GM18517 (cell line): ENCODE measurements at regions not wholly inside any gene's neighbourhood (a gene's known extent, or its start where the extent isn't known, plus 50 kb on each side); places are given as distances from the start of the nearest gene placed in this dataset.

Experiments
- ATAC-seq: cut with Tn5 transposase; IDR thresholded peaks from one replicate; pipeline ENCODE4 v1.9.1; 2021; ENCODE audit warnings: mild to moderate bottlenecking, moderate library complexity; ENCODE audit not compliant: unreplicated experiment

- ATAC-seq, result no peak
Observed at GRCh38 chr3:99502871-99503270, 135.5 kb upstream of the COL8A1 start.

GRCh38 chr3:99500485-99500884 is 137.9 kb upstream of the COL8A1 start:
- no peak for ATAC-seq

DNA sequence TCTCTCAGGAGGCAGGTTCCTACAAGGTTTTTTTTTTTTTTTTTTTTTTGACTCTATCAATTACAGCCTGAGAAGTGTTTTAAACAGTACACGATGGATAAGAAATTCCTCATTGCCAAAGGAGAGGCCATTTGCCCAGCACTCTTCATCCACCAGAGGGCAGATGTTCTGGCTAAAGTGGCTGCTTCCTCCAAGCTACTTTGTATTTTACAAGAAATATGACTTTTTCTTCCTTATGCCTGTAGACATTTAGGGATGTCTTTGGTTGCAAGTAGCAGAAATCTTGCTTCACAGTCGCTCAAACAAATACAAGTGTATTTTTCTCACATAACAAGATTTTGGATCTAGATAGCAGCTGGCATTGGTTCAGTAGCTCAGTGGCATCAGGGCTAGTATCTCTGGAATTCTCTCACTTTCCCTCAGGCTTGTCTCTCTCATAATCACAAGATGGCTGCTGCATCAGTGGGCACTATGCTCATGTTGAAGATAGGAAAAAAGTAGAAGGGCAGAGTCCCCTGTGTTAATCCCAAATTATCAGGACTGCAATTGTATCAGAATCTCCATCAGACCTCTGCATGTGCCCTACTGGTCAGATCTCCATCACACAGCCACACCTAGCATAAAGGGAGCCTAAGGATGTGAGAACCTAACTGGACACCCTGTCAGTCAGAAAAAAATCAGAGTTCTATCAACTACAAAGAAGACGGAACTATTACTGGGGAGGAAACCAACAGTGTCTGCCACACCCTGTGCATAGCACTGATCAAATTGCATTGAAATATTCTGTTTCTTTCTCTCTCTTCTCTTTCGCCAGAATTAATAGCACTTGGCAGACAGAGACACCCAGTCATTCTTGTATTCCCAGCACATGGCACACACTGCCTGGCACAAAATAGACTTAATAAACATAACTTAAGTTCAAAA is 138.9 kb upstream of the COL8A1 start:
- ATAC-seq, result no peak

GRCh38 chr3:99498550-99499234 is 139.7 kb upstream of the COL8A1 start:
- ATAC-seq, result no peak

DNA sequence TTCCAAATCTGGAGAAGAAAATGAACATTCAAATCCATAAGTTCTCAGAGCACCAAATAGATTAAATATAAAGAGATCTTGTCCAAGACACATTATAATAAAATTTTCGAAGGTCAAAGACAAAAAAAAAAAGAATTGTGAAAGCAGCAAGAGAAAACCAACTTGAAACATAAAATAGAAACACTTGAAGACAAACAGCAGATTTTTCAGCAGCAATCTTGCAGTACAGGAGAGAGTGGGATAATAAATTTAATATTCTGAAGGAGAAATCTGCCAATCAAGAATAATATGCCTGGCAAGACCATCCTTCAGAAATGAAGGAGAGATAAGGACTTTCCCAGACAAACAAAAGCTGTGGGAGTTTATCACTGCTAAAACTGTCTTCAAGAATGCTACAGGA is 150.5 kb upstream of the COL8A1 start:
- no peak for ATAC-seq

- ATAC-seq, result no peak
Observed at GRCh38 chr3:99485286-99485685, 153.1 kb upstream of the COL8A1 start.

GRCh38 chr3:99484871-99485270 is 153.5 kb upstream of the COL8A1 start:
- no peak for ATAC-seq

GRCh38 chr3:99483841-99484240 is 154.6 kb upstream of the COL8A1 start:
- no peak for ATAC-seq

DNA sequence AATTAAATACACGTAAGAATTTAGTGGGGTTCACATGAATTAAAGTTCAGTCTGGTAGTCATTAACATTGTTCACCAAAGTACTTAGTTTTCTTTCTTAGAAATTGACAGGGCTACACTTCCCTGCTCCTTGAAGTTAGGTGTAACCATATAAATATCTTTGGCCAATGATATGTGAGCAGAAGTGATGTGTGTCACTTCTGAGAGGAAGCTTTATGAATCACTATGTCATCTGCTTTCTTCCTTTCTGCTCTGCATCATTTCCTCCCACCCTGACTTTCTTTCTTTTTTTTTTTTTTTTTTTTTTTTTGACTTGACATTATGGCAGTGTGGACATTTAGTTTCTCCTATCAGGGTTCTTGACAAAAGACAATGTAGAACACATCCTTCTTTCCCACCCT is 156.2 kb upstream of the COL8A1 start:
- no peak for ATAC-seq

GRCh38 chr3:99481561-99481960 is 156.8 kb upstream of the COL8A1 start:
- no peak for ATAC-seq

DNA sequence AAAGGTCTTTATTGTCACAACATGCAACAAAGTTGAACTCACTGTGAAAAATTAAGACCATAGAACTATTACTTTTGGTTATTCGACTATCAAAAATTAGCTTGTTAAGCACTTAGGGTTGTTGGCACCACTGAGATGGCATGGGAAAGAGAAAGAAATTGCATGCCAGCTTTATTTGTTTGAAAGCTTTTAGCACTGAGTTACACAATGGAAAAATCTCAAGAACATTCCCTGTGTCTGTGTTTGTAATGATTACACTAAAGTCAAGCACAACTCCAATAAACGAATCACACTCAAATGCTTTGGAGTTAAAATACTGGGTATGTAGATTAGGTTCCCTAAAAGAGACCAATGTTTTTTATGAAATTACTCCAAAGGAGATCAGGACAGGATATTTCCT is 158.6 kb upstream of the COL8A1 start:
- no peak for ATAC-seq

- no peak for ATAC-seq
Observed at GRCh38 chr3:99477650-99478049, 160.7 kb upstream of the COL8A1 start.

DNA sequence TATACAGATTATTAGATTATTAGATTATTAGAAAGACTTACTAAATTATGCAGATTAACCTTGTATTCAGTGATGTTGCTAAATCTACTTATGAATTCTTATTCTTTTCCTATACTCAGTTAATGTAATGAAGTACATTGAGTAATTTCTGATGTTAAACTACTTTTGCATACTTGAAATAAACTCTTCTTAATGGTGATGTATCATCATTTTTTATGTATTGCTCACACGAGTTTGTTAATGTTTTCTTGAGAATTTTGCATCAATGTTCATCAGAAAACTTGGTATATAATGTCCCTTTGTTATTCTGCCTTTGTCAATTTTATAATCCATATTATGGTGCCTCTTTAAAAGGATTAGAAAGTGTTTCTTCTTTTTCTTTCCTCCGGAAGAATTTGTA is 163.2 kb upstream of the COL8A1 start:
- ATAC-seq, result no peak

GRCh38 chr3:99474776-99475175 is 163.6 kb upstream of the COL8A1 start:
- ATAC-seq, result no peak

- ATAC-seq, result no peak
Observed at GRCh38 chr3:99473321-99473751, 165.1 kb upstream of the COL8A1 start.

- ATAC-seq, result no peak
Observed at GRCh38 chr3:99472385-99472784, 166.0 kb upstream of the COL8A1 start.

DNA sequence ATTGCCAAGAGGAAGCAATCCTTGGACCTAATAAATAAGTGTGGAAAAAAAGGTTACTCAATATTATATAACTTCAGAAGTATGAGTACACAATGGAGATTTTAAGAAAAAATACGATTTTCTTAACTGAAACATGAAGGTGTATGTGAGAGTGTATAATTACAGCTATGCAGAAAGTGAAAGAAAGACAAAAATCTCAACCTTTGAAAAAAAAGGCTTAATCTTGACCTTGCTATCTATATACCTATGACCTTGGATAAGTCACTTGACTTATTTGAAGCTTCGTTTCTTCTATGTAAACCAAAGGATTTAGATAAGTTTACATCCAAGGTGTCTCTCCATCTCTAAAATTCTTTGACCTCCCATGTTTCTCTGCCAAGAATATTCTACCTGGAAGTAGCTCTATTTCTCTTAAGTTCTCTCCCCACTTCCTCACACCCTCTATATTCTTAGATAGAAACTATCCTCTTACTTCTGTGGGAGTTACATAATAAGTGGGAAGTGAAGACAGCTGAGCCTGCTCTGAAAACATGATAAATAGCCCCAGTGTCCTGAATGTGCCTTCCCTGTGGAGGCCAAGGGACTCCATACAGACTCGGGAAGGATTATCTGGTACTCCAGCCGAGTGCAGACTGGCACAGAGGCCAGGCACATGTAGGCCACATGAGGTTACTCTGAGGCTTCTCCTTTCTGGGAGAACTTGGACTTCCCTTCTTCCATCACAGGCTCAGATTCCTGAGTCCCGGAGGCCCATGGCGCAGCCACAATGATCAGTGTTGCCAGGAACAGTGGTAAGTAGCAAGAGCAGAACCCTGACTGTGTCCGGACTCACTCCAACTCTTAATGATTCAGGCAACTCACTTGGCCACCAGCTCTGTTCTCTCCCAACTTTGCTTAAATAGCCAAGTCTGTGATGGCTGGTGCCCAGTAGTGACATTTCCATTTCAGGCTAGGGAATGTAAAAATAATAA is 166.8 kb upstream of the COL8A1 start:
- no peak for ATAC-seq

GRCh38 chr3:99470841-99471240 is 167.6 kb upstream of the COL8A1 start:
- no peak for ATAC-seq

DNA sequence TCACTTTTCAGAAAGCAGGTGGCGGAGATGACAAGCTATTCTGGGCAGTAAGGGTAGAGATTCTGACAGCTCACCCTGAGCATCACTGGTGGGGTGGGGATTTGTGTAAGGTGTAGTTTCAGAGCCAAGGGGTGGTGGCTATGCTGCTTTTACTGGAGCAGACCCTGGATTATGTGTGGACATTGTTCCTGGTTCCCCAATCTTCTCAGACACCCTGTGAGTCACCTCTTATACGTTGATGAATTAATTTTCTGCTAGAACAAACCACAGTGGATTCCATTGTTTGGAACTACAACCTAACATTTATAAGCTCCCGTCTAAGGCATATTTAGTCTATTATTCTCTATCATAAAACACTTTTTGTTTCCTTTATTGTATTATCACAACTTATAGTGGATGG is 169.5 kb upstream of the COL8A1 start:
- ATAC-seq, result no peak

GRCh38 chr3:99467420-99467819 is 171.0 kb upstream of the COL8A1 start:
- no peak for ATAC-seq

DNA sequence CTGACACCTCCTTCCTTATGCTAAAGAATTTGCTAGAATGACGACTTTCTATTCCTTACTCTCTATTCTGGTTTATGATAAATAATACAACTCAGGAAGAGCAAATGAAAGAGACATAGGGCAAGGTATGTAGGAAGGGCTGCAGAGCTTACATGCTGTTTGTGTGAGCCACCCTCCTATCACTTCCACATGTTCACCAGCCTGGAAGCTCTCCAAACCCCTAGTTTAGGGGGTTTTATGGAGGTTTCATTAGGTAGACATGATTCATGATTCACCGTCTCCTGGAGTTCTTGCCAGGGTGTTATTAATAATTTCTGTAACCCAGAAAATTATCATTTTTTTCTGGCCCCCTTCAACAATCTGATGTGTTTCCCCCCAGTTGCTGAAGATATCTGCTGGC is 172.1 kb upstream of the COL8A1 start:
- ATAC-seq, result no peak
